Muscle of leg (tissue), 3 donors: ENCODE measurements at regions not wholly inside any gene's neighbourhood (a gene's known extent, or its start where the extent isn't known, plus 50 kb on each side); places are given as distances from the start of the nearest gene placed in this dataset.
A peak's percentile ranks its signal among the peaks of the same experiment; 100 is the strongest.
"Not testable (repeated sequence)": the region's sequence is repeated elsewhere in the genome, so short reads cannot be mapped to it uniquely, and the experiment has no call there.

Source experiments
- DNase-seq: peaks from one replicate; pipeline ENCODE4 v3.0.0; 2013
- H3K27ac ChIP-seq: one replicate; pipeline ENCODE4 v1.5.1; 2013; ENCODE audit warnings: mild to moderate bottlenecking, low read length, control low read depth
- H3K27me3 ChIP-seq: one replicate; pipeline ENCODE4 v1.6.1; 2013; ENCODE audit warnings: low read length; ENCODE audit not compliant: control insufficient read depth, insufficient read depth
- H3K36me3 ChIP-seq: one replicate; pipeline ENCODE4 v1.6.1; 2013; ENCODE audit warnings: low read length; ENCODE audit not compliant: control insufficient read depth, insufficient read depth
- H3K4me1 ChIP-seq: one replicate; pipeline ENCODE4 v1.6.1; 2013; ENCODE audit warnings: low read length; ENCODE audit not compliant: control insufficient read depth, insufficient read depth
- H3K4me3 ChIP-seq: one replicate; pipeline ENCODE4 v1.5.1; 2013; ENCODE audit warnings: low read length, control low read depth
- H3K9me3 ChIP-seq: replicated peaks from 2 replicates; pipeline ENCODE4 v1.6.1; 2013; ENCODE audit warnings: low read depth, low read length; ENCODE audit not compliant: control insufficient read depth
- WGBS: methylation state at CpG from one replicate; pipeline ENCODE4 v1.1.5; 2013; ENCODE audit warnings: missing lambda C conversion rate; ENCODE audit not compliant: insufficient coverage; 5-methylcytosine and 5-hydroxymethylcytosine counted together

DNA sequence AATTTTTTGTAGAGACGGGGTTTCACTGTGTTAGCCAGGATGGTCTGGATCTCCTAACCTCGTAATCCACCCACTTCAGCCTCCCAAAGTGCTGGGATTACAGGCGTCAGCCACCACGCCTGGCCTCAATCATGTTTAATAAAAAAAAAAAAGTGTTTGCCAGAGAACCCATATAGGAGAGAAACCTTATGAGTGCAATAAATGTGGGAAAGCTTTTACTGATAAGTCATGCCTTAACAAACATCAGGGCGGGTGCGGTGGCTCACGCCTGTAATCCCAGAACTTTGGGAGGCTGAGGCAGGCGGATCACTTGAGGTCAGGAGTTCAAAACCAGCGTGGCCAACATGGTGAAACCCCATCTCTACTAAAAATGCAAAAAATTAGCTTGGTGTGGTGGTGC is 110.9 kb upstream of the PPP2R5A start:
- H3K36me3 ChIP-seq, H3K4me1 ChIP-seq, DNase-seq, H3K27me3 ChIP-seq, H3K4me3 ChIP-seq, H3K9me3 ChIP-seq, H3K27ac ChIP-seq: not testable (repeated sequence)
- no CpG with 5 or more reads among the region's 9 CpGs for WGBS

DNA sequence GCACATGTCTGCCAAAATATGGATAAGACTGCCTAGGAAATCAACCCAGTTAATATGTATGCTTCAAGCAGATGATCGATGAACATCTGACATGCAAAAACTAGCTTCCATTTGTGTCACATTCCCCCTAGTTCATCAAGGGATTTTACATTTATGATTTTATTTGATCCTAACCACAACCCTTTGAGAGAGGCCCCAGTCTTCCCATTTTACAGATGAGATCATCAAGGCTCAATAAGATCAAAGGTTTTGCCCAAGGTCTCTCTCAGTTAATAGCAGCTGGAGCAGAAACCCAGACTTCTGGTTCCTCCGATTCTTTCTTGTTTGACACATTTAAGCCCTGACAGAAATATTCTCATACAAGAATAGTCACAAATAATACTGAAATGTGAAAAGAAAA is 107.7 kb upstream of the PPP2R5A start:
- Histone ChIP-seq H3K27me3 (no peaks in the 10 kb centered on the region), H3K27ac (no peak overlapping the region)
- no CpG with 5 or more reads among the region's 2 CpGs for WGBS

DNA sequence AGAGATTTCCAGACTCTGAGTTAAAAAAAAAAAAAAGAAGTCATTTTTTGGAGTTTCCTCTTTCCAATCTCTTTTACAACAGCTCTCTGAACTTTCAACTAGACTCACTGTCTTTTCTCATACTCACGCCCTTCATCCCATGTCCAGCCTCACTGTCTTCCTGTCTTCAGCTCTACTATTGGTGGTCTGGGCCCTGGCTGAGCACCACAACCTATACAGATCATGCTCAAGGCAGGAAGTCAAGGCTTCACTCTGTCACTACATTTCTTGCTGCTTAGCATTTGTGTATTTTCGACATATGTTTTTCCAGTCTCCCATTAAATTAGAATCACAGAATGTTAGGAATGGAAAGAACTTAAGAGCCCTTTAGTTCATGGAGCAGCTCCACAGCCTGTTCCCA is 106.4 kb upstream of the PPP2R5A start:
- H3K4me1 ChIP-seq = no peaks in the 10 kb centered on the region
- no peaks in the 10 kb centered on the region for H3K27me3 ChIP-seq
- no peaks in the 10 kb centered on the region for H3K36me3 ChIP-seq
- WGBS = 10% methylated on average over 1 of the region's 2 CpGs
- H3K9me3 ChIP-seq = no peaks in the 10 kb centered on the region
- H3K4me3 ChIP-seq = no peak overlapping the region
- peak overlapping the region; percentile 15 for H3K27ac ChIP-seq
- DNase-seq = peak; percentile 72

More for the DNA sequence above, 107.7 kb upstream of the PPP2R5A start:
- no peak for DNase-seq
- no peaks in the 10 kb centered on the region for H3K9me3 ChIP-seq
- no peaks in the 10 kb centered on the region for H3K4me1 ChIP-seq
- H3K36me3 ChIP-seq = no peaks in the 10 kb centered on the region
- no peak overlapping the region for H3K4me3 ChIP-seq

GRCh38 chr1:212179394-212180076 is 105.7 kb upstream of the PPP2R5A start:
- 70% methylated on average over 2 of the region's 2 CpGs for WGBS
- no peak for DNase-seq
- H3K4me3 ChIP-seq = no peak overlapping the region
- no peaks in the 10 kb centered on the region for H3K4me1 ChIP-seq
- no peaks in the 10 kb centered on the region for H3K27me3 ChIP-seq
- no peaks in the 10 kb centered on the region for H3K36me3 ChIP-seq
- no peak overlapping the region for H3K27ac ChIP-seq
- H3K9me3 ChIP-seq = no peaks in the 10 kb centered on the region

- WGBS = no CpG with 5 or more reads among the region's 6 CpGs
- no peaks in the 10 kb centered on the region for H3K27me3 ChIP-seq
- H3K4me3 ChIP-seq = no peak overlapping the region
- H3K4me1 ChIP-seq = no peaks in the 10 kb centered on the region
- no peaks in the 10 kb centered on the region for H3K9me3 ChIP-seq
- DNase-seq = no peak
- no peak overlapping the region for H3K27ac ChIP-seq
- no peaks in the 10 kb centered on the region for H3K36me3 ChIP-seq
Measured at GRCh38 chr1:212181015-212181882, 104.0 kb upstream of the PPP2R5A start.

DNA sequence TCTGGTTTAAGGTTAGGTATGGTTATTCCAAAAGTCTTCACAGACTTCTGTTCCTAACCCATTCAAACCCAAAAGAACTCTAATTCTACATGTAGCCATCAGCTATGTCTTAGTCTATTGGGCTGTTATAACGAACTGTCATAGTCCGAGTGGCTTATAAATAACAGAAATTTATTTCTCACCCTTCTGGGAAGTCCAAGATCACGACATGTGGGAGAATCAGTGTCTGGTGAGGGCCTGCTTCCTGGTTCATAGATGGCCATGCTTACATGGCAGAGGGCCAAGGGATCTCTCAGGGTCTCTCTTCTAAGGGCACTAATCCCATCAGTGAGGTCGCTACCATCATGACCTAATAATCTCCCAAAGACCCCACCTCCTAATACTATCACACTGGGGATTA is 103.0 kb upstream of the PPP2R5A start:
- Histone ChIP-seq H3K4me1 (no peaks in the 10 kb centered on the region), H3K27me3 (no peaks in the 10 kb centered on the region), H3K9me3 (no peaks in the 10 kb centered on the region), H3K36me3 (no peaks in the 10 kb centered on the region), H3K4me3 (no peak overlapping the region), H3K27ac (no peak overlapping the region)
- DNase-seq = no peak
- WGBS = no CpG with 5 or more reads among the region's 4 CpGs

GRCh38 chr1:212182579-212182978 is 102.6 kb upstream of the PPP2R5A start:
- DNase-seq = no peak

GRCh38 chr1:212186427-212187207 is 98.6 kb upstream of the PPP2R5A start:
- DNase-seq = peak; percentile 51
- H3K4me1 ChIP-seq = peaks cover 6% of the 10 kb centered on the region
- 40% methylated on average over 3 of the region's 8 CpGs for WGBS
- no peaks in the 10 kb centered on the region for H3K27me3 ChIP-seq
- H3K4me3 ChIP-seq = no peak overlapping the region
- H3K9me3 ChIP-seq = no peaks in the 10 kb centered on the region
- no peak overlapping the region for H3K27ac ChIP-seq
- no peaks in the 10 kb centered on the region for H3K36me3 ChIP-seq

More at GRCh38 chr1:212182579-212182978, 102.6 kb upstream of the PPP2R5A start:
- Histone ChIP-seq H3K27me3 (no peaks in the 10 kb centered on the region), H3K36me3 (no peaks in the 10 kb centered on the region), H3K9me3 (no peaks in the 10 kb centered on the region), H3K4me3 (no peak overlapping the region), H3K27ac (no peak overlapping the region), H3K4me1 (peaks cover under 1% of the 10 kb centered on the region)
- no CpG with 5 or more reads among the region's 3 CpGs for WGBS

- no peak for DNase-seq
- no peaks in the 10 kb centered on the region for H3K27me3 ChIP-seq
- no peak overlapping the region for H3K27ac ChIP-seq
- 78% methylated on average over 5 of the region's 6 CpGs for WGBS
- no peaks in the 10 kb centered on the region for H3K9me3 ChIP-seq
- peaks cover 6% of the 10 kb centered on the region for H3K4me1 ChIP-seq
- no peak overlapping the region for H3K4me3 ChIP-seq
- no peaks in the 10 kb centered on the region for H3K36me3 ChIP-seq
Measured at GRCh38 chr1:212188599-212189351, 96.4 kb upstream of the PPP2R5A start.
